MM.1S (cell line): ENCODE measurements at regions not wholly inside any gene's neighbourhood (a gene's known extent, or its start where the extent isn't known, plus 50 kb on each side); places are given as distances from the start of the nearest gene placed in this dataset.

Experiments used
- DNase-seq: peaks from one replicate; pipeline ENCODE4 v3.0.0-alpha.2; 2015
- H2AFZ ChIP-seq: fragments of 300-600 bp; sonication (generic); 2 replicates; pipeline ENCODE4 v1.6.0; 2016; ENCODE audit warnings: antibody characterized with exemption, low read length
- H3F3A ChIP-seq: fragments of 300-600 bp; sonication (generic); 2 replicates; pipeline ENCODE4 v1.6.1; 2016; ENCODE audit warnings: mild to moderate bottlenecking, antibody characterized with exemption, low read length, moderate library complexity, mixed read lengths; ENCODE audit not compliant: insufficient read depth
- H3K27ac ChIP-seq: fragments of 300-600 bp; sonication (generic); 2 replicates; pipeline ENCODE4 v1.5.1; 2016; ENCODE audit warnings: mild to moderate bottlenecking, low read length
- H3K27me3 ChIP-seq: fragments of 300-600 bp; sonication (generic); replicated peaks from 2 replicates; pipeline ENCODE4 v1.6.0; 2016; ENCODE audit warnings: low read length; ENCODE audit not compliant: insufficient read depth
- H3K36me3 ChIP-seq: fragments of 300-600 bp; sonication (generic); replicated peaks from 2 replicates; pipeline ENCODE4 v1.6.1; 2016; ENCODE audit warnings: mild to moderate bottlenecking, low read length, mixed read lengths; ENCODE audit not compliant: insufficient read depth
- H3K4me1 ChIP-seq: fragments of 300-600 bp; sonication (generic); 2 replicates; pipeline ENCODE4 v1.6.1; 2016; ENCODE audit warnings: low read length, mixed read lengths
- H3K4me2 ChIP-seq: fragments of 300-600 bp; sonication (generic); 2 replicates; pipeline ENCODE4 v1.6.0; 2016; ENCODE audit warnings: low read depth, low read length
- H3K4me3 ChIP-seq: fragments of 300-600 bp; sonication (generic); 2 replicates; pipeline ENCODE4 v1.5.1; 2016; ENCODE audit warnings: low read length, mixed read lengths
- H3K79me2 ChIP-seq: fragments of 300-600 bp; sonication (generic); 2 replicates; pipeline ENCODE4 v1.6.1; 2016; ENCODE audit warnings: mixed run types, low read length, mixed read lengths
- H3K9ac ChIP-seq: fragments of 300-600 bp; sonication (generic); 2 replicates; pipeline ENCODE4 v1.6.1; 2016; ENCODE audit warnings: low read length, mixed read lengths
- H3K9me2 ChIP-seq: fragments of 300-600 bp; sonication (generic); replicated peaks from 2 replicates; pipeline ENCODE4 v1.6.1; 2016; ENCODE audit warnings: mild to moderate bottlenecking, low read length, mixed read lengths; ENCODE audit not compliant: insufficient read depth
- H3K9me3 ChIP-seq: fragments of 300-600 bp; sonication (generic); replicated peaks from 2 replicates; pipeline ENCODE4 v1.6.1; 2016; ENCODE audit warnings: mild to moderate bottlenecking, low read length, mixed read lengths; ENCODE audit not compliant: insufficient read depth
- H4K20me1 ChIP-seq: fragments of 300-600 bp; sonication (generic); 2 replicates; pipeline ENCODE4 v1.6.1; 2016; ENCODE audit warnings: mild to moderate bottlenecking, low read length, moderate library complexity, mixed read lengths; ENCODE audit not compliant: insufficient read depth
- EZH2 ChIP-seq: fragments of 300-600 bp; sonication (generic); optimal IDR thresholded peaks from 2 replicates; pipeline ENCODE3; 2017; ENCODE audit warnings: low read depth, mild to moderate bottlenecking, antibody characterized with exemption, low read length, mixed read lengths
- EZH2phosphoT487 ChIP-seq: fragments of 300-600 bp; sonication (generic); IDR thresholded peaks from 2 replicates; pipeline ENCODE4 v1.6.1; 2018; ENCODE audit warnings: antibody characterized with exemption, low read length
- TF ChIP-seq, protein P1 (sequence below): fragments of 300-600 bp; sonication (generic); IDR thresholded peaks from 2 replicates; pipeline ENCODE4 v1.5.1; 2016; ENCODE audit warnings: antibody characterized with exemption, low read length, mixed read lengths

DNA sequence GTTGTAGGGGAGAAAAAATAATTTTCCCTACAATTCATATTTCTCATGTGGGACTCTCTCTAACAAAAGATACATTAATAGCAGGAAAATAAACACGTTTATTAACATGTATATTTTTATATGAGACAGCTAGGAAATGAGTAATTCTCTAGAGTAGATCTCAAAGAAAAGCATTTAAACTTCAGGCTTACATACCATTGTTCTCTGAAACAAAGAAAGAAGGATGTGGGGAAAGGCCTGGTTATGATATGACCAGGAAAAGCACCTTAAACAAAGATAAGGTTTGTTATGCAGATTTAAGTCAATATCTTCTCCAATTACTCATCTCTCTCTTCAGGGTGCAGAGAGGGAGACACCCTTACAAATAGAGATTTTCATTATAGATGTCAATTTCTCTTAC lies 131.3 kb downstream of the SLC7A11 start:
- Histone ChIP-seq H3K79me2 (no peaks in the 10 kb centered on the region), H3K4me1 (peaks cover 14% of the 10 kb centered on the region), H3K4me2 (no peak overlapping the region), H3K9me2 (no peaks in the 10 kb centered on the region), H3F3A (peaks cover 3% of the 10 kb centered on the region; the same call in 1 of the 2 replicates), H3K9me3 (no peaks in the 10 kb centered on the region), H2AFZ (no peak overlapping the region), H3K36me3 (no peaks in the 10 kb centered on the region), H3K27me3 (no peaks in the 10 kb centered on the region), H3K27ac (no peak overlapping the region), H3K9ac (no peak overlapping the region), H4K20me1 (no peaks in the 10 kb centered on the region), H3K4me3 (no peak overlapping the region)
- TF ChIP-seq EZH2phosphoT487 (no peak), EZH2 (no peak)
- TF ChIP-seq, protein P1, sequence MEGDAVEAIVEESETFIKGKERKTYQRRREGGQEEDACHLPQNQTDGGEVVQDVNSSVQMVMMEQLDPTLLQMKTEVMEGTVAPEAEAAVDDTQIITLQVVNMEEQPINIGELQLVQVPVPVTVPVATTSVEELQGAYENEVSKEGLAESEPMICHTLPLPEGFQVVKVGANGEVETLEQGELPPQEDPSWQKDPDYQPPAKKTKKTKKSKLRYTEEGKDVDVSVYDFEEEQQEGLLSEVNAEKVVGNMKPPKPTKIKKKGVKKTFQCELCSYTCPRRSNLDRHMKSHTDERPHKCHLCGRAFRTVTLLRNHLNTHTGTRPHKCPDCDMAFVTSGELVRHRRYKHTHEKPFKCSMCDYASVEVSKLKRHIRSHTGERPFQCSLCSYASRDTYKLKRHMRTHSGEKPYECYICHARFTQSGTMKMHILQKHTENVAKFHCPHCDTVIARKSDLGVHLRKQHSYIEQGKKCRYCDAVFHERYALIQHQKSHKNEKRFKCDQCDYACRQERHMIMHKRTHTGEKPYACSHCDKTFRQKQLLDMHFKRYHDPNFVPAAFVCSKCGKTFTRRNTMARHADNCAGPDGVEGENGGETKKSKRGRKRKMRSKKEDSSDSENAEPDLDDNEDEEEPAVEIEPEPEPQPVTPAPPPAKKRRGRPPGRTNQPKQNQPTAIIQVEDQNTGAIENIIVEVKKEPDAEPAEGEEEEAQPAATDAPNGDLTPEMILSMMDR: no peak
- DNase-seq: no peak

DNA sequence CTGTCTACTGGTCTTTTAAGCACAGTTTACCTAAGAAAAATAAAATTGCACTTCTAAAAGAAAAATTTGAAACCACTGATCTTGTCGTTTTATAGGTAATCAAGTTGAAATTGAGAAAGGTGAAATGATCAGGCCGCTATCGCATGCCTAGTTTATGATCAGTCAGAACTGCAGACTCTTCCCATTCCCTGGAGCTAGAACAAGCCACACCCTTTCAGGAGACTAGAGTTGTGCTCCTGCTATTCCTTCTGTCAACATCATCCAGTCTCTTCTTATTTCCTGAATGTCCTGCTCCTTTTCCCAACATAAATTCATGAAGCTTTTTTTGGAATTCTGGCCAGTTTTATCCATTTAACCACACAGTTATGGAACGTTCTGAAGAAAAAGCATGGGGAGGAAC lies 135.1 kb downstream of the SLC7A11 start:
- H4K20me1 ChIP-seq: no peaks in the 10 kb centered on the region
- H3K9me3 ChIP-seq: no peaks in the 10 kb centered on the region
- H3K79me2 ChIP-seq: no peaks in the 10 kb centered on the region
- H3K9ac ChIP-seq: no peak overlapping the region
- H3K27ac ChIP-seq: no peak overlapping the region
- H3K9me2 ChIP-seq: no peaks in the 10 kb centered on the region
- H3K4me2 ChIP-seq: no peak overlapping the region
- no peaks in the 10 kb centered on the region for H3F3A ChIP-seq
- no peak overlapping the region for H2AFZ ChIP-seq
- no peak overlapping the region for H3K4me3 ChIP-seq
- no peak for TF ChIP-seq EZH2phosphoT487
- TF ChIP-seq EZH2: no peak
- TF ChIP-seq, protein P1: no peak
- no peak for DNase-seq
- H3K36me3 ChIP-seq: no peaks in the 10 kb centered on the region
- H3K4me1 ChIP-seq: no peaks in the 10 kb centered on the region
- H3K27me3 ChIP-seq: no peaks in the 10 kb centered on the region

DNA sequence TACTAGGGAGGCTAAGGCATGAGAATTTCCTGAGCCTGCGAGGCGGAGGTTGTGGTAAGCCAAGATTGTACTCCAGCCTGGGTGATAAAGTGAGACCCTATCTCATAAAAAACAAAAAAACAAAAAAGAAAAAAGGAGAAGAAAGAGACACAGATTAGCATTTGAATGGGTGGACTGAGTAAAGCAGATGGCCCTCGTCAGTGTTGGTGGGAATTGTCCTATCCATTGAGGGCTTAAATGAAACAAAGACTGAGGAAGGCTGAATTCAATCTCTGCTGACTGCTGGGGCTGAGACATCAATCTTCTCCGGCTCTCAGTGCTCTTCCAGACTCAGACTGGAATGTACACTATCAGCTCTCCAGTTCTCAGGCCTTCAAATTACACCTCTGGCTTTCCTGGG lies 136.8 kb downstream of the SLC7A11 start:
- no peak overlapping the region for H2AFZ ChIP-seq
- H3K79me2 ChIP-seq: no peaks in the 10 kb centered on the region
- no peak overlapping the region for H3K9ac ChIP-seq
- H3F3A ChIP-seq: no peaks in the 10 kb centered on the region
- no peak overlapping the region for H3K4me2 ChIP-seq
- no peaks in the 10 kb centered on the region for H3K4me1 ChIP-seq
- H3K9me2 ChIP-seq: no peaks in the 10 kb centered on the region
- H3K27me3 ChIP-seq: no peaks in the 10 kb centered on the region
- no peaks in the 10 kb centered on the region for H3K36me3 ChIP-seq
- H3K27ac ChIP-seq: no peak overlapping the region
- TF ChIP-seq EZH2phosphoT487 (no peak), EZH2 (no peak)
- no peaks in the 10 kb centered on the region for H4K20me1 ChIP-seq
- H3K4me3 ChIP-seq: no peak overlapping the region
- no peaks in the 10 kb centered on the region for H3K9me3 ChIP-seq
- no peak for DNase-seq

DNA sequence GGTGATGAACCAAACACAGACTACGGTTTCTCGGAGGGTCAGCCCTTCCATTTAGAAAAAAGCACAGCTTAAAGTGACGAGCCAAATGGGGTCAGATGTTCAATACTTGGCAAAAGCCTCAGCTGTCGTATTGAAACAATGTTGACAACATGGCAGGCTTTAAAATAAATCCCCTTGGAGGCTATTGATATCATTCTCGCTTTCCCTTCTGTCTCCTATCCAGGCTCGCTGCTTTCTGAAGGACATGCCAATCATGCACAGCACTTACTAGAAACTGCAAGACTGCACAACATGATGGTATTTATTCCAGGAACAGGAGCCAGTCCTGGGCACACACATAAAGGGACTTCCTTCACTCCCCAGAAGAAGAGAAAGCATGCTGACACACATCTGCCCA lies 137.9 kb downstream of the SLC7A11 start:
- no peaks in the 10 kb centered on the region for H3K4me1 ChIP-seq
- no peak overlapping the region for H2AFZ ChIP-seq
- no peaks in the 10 kb centered on the region for H3K79me2 ChIP-seq
- H3K27ac ChIP-seq: no peak overlapping the region
- DNase-seq: no peak
- no peaks in the 10 kb centered on the region for H3K9me3 ChIP-seq
- H3F3A ChIP-seq: no peaks in the 10 kb centered on the region
- H3K9me2 ChIP-seq: no peaks in the 10 kb centered on the region
- H3K4me3 ChIP-seq: no peak overlapping the region
- H4K20me1 ChIP-seq: no peaks in the 10 kb centered on the region
- H3K9ac ChIP-seq: no peak overlapping the region
- no peak overlapping the region for H3K4me2 ChIP-seq
- H3K27me3 ChIP-seq: no peaks in the 10 kb centered on the region
- H3K36me3 ChIP-seq: no peaks in the 10 kb centered on the region
- TF ChIP-seq EZH2 (no peak), EZH2phosphoT487 (no peak)
- TF ChIP-seq, protein P1: no peak
